Activated CD4-positive, alpha-beta memory T cell treated with anti-CD3 and anti-CD28 coated beads for 36 hours (primary cell): ENCODE measurements at regions not wholly inside any gene's neighbourhood (a gene's known extent, or its start where the extent isn't known, plus 50 kb on each side); places are given as distances from the start of the nearest gene placed in this dataset.
"Not testable (repeated sequence)": the region's sequence is repeated elsewhere in the genome, so short reads cannot be mapped to it uniquely, and the experiment has no call there.

Experiments used
- CTCF ChIA-PET: fragments of 350-600 bp; sonication (Branson Sonifier 250); formaldehyde crosslinking; loops from one replicate; lab custom pipeline; 2021; ENCODE audit warnings: antibody characterized with exemption, inconsistent platforms; lab: Charles Lee
- POLR2A ChIA-PET: fragments of 350-600 bp; sonication (Branson Sonifier 250); formaldehyde crosslinking; loops from one replicate; lab custom pipeline; 2021; ENCODE audit warnings: antibody characterized with exemption; lab: Charles Lee
- DNase-seq: peaks from one replicate; pipeline ENCODE4 v3.0.0-alpha.2; 2020
- H3K27ac Mint-ChIP-seq: one replicate; pipeline ENCODE4 v1.8.0; 2021; ENCODE audit warnings: mixed read lengths
- H3K27me3 Mint-ChIP-seq: one replicate; pipeline ENCODE4 v1.8.0; 2021; ENCODE audit warnings: mixed read lengths
- H3K36me3 Mint-ChIP-seq: one replicate; pipeline ENCODE4 v1.8.0; 2021; ENCODE audit warnings: mixed read lengths
- H3K4me1 Mint-ChIP-seq: one replicate; pipeline ENCODE4 v1.8.0; 2021; ENCODE audit warnings: low read depth, mixed read lengths
- H3K4me3 Mint-ChIP-seq: one replicate; pipeline ENCODE4 v1.8.0; 2021; ENCODE audit warnings: mild to moderate bottlenecking, mixed read lengths
- H3K9me3 Mint-ChIP-seq: one replicate; pipeline ENCODE4 v1.8.0; 2021; ENCODE audit warnings: mixed read lengths
- intact Hi-C: fragments of 100-400 bp; cut with micrococcal nuclease; formaldehyde crosslinking; loops from one replicate; pipeline ENCODE4 v1.15.1; 2023

DNA sequence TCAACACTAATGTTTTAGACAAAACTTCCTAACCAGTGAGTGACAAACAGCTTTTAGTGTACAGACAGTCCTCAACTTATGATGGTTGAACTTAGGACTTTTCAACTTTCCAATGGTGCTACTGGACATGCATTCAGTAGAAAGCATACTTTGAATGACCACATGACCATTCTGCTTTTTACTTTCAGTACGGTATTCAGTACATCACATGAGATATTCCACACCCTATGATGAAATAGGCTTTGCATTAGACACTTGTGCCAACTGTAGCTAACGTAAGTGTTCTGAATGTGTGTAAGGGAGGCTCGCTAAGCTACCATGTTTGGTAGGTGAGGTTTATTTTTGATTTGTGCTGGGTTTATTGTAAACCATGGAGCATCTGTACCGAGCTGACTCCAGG, 113.7 kb downstream of the WNT7A start:
- CTCF ChIA-PET = no interaction called here
- H3K9me3 Mint-ChIP-seq = peaks cover 10% of the 10 kb centered on the region
- POLR2A ChIA-PET = no interaction called here
- H3K27me3 Mint-ChIP-seq = no peaks in the 10 kb centered on the region
- no peak overlapping the region for H3K4me3 Mint-ChIP-seq
- intact Hi-C loops = no loop called here
- H3K27ac Mint-ChIP-seq = no peak overlapping the region
- no peak for DNase-seq
- no peaks in the 10 kb centered on the region for H3K4me1 Mint-ChIP-seq
- no peaks in the 10 kb centered on the region for H3K36me3 Mint-ChIP-seq

- DNase-seq = no peak
- Mint-ChIP-seq H3K27me3 (peaks cover 4% of the 10 kb centered on the region), H3K4me1 (no peaks in the 10 kb centered on the region), H3K27ac (no peak overlapping the region), H3K9me3 (peaks cover 10% of the 10 kb centered on the region), H3K4me3 (no peak overlapping the region), H3K36me3 (no peaks in the 10 kb centered on the region)
- intact Hi-C loops = no loop called here
- ChIA-PET POLR2A (no interaction called here), CTCF (interaction anchor here (0.6 kb wide), 2 partner anchors 43 to 74 kb away, joined by 3 read pairs; no protein-coding TSS in a partner anchor)
Measured at GRCh38 chr3:13764161-13764560, 115.7 kb downstream of the WNT7A start.

DNA sequence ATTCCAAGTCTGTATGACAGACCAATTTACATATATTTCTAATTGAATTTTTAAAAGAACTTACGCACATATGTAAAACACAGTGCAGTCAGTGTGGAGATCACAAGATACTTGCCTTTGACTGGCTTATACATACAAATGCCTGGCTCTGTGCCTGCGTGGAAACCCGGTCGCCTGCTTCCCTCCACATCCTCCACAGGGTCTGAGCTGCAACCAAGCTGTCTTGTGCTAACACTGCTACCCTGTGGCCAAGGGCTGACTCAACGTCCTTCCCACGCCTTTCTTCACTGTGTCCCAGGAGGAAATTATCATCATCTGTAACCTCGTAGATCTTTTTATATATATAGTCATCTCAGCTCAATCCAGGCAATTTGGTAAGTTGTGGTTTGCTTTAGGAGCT, 117.0 kb downstream of the WNT7A start:
- POLR2A ChIA-PET = no interaction called here
- CTCF ChIA-PET = no interaction called here
- Mint-ChIP-seq H3K9me3 (peaks cover 10% of the 10 kb centered on the region), H3K4me1 (no peaks in the 10 kb centered on the region), H3K36me3 (no peaks in the 10 kb centered on the region), H3K4me3 (no peak overlapping the region), H3K27ac (no peak overlapping the region), H3K27me3 (peaks cover 9% of the 10 kb centered on the region)
- intact Hi-C loops = no loop called here
- no peak for DNase-seq

- intact Hi-C loops = no loop called here
- Mint-ChIP-seq H3K4me1 (no peaks in the 10 kb centered on the region), H3K4me3 (no peak overlapping the region), H3K36me3 (no peaks in the 10 kb centered on the region), H3K27me3 (peaks cover 6% of the 10 kb centered on the region), H3K9me3 (peaks cover 12% of the 10 kb centered on the region), H3K27ac (no peak overlapping the region)
- POLR2A ChIA-PET = no interaction called here
- CTCF ChIA-PET = no interaction called here
- no peak for DNase-seq
Measured at GRCh38 chr3:13750731-13751130, 129.1 kb downstream of the WNT7A start.

GRCh38 chr3:13750215-13750614, 129.7 kb downstream of the WNT7A start:
- ChIA-PET CTCF (no interaction called here), POLR2A (no interaction called here)
- intact Hi-C loops = no loop called here
- H3K36me3 Mint-ChIP-seq = no peaks in the 10 kb centered on the region
- H3K9me3 Mint-ChIP-seq = peaks cover 8% of the 10 kb centered on the region
- no peaks in the 10 kb centered on the region for H3K4me1 Mint-ChIP-seq
- peaks cover 6% of the 10 kb centered on the region for H3K27me3 Mint-ChIP-seq
- no peak overlapping the region for H3K4me3 Mint-ChIP-seq
- H3K27ac Mint-ChIP-seq = no peak overlapping the region
- no peak for DNase-seq

- Mint-ChIP-seq H3K9me3 (no peaks in the 10 kb centered on the region), H3K27me3 (peaks cover 7% of the 10 kb centered on the region)
Measured at GRCh38 chr3:13749063-13749764, 130.7 kb downstream of the WNT7A start.

DNA sequence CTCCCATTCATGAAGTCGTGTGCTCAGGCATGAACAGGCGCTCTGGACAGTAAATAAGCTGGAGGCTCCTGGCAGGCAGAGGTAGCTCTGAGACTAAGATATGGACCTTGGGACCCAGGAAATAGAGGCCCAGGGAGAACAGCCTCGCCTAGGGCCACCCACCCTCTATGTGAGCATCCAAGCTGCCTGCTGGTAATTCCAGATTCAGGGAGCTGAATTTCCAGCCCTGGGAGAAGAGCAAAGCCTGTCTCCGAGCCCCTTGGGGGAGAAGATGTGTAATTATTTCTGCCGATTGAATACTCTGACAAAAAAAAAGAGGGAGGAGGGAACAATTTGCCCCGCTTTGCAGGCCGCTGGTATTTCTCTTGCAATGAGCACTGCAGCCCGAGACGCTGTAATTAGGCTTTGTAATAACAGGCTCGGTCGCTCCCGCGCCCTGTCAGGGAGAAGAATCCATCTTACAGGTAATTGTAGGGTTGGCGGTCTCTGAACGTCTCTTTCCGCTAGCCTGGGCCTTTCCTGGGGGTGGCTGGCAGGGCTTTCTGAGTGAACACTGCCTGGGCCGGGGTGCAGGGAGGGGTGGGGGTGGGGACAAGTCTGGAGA, 131.5 kb downstream of the WNT7A start:
- no peaks in the 10 kb centered on the region for H3K9me3 Mint-ChIP-seq
- CTCF ChIA-PET = no interaction called here
- POLR2A ChIA-PET = no interaction called here
- intact Hi-C loops = no loop called here
- no peak for DNase-seq
- no peaks in the 10 kb centered on the region for H3K4me1 Mint-ChIP-seq
- no peak overlapping the region for H3K27ac Mint-ChIP-seq
- no peak overlapping the region for H3K4me3 Mint-ChIP-seq
- H3K36me3 Mint-ChIP-seq = no peaks in the 10 kb centered on the region
- peaks cover 12% of the 10 kb centered on the region for H3K27me3 Mint-ChIP-seq

More at GRCh38 chr3:13749063-13749764, 130.7 kb downstream of the WNT7A start:
- intact Hi-C loops = no loop called here
- H3K27ac Mint-ChIP-seq = no peak overlapping the region
- H3K36me3 Mint-ChIP-seq = no peaks in the 10 kb centered on the region
- H3K4me3 Mint-ChIP-seq = no peak overlapping the region
- no peak for DNase-seq
- POLR2A ChIA-PET = no interaction called here
- no peaks in the 10 kb centered on the region for H3K4me1 Mint-ChIP-seq
- CTCF ChIA-PET = no interaction called here

DNA sequence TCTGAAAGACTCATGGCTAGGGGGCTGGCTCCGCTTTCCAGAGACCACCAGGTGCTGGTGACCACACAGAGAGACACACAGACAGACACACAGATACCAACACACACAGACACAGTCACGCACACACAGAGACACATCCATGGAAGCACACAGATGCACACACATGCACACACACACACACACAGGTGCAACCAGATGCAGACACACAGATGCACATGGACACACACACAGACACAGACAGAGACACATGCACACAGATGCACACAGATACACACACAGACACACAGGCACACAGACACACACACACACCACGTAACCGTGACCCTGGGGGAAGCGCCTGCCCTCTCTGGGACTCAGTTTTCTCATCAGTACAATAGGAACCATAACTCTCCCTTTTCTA, 132.2 kb downstream of the WNT7A start:
- Mint-ChIP-seq H3K4me1 (no peaks in the 10 kb centered on the region), H3K4me3 (no peak overlapping the region), H3K36me3 (no peaks in the 10 kb centered on the region), H3K9me3 (no peaks in the 10 kb centered on the region), H3K27me3 (peaks cover 15% of the 10 kb centered on the region), H3K27ac (no peak overlapping the region)
- intact Hi-C loops = no loop called here
- ChIA-PET CTCF (no interaction called here), POLR2A (no interaction called here)
- DNase-seq = no peak

GRCh38 chr3:13746385-13746784, 133.5 kb downstream of the WNT7A start:
- H3K27ac Mint-ChIP-seq = no peak overlapping the region
- H3K4me3 Mint-ChIP-seq = no peak overlapping the region
- intact Hi-C loops = no loop called here
- H3K9me3 Mint-ChIP-seq = peaks cover 3% of the 10 kb centered on the region
- no peaks in the 10 kb centered on the region for H3K36me3 Mint-ChIP-seq
- DNase-seq = no peak
- H3K4me1 Mint-ChIP-seq = no peaks in the 10 kb centered on the region
- CTCF ChIA-PET = no interaction called here
- POLR2A ChIA-PET = no interaction called here
- H3K27me3 Mint-ChIP-seq = peaks cover 21% of the 10 kb centered on the region

GRCh38 chr3:13745636-13746035, 134.2 kb downstream of the WNT7A start:
- Mint-ChIP-seq H3K36me3 (no peaks in the 10 kb centered on the region), H3K27me3 (peaks cover 28% of the 10 kb centered on the region), H3K27ac (no peak overlapping the region), H3K4me1 (no peaks in the 10 kb centered on the region), H3K4me3 (no peak overlapping the region), H3K9me3 (peaks cover 3% of the 10 kb centered on the region)
- CTCF ChIA-PET = no interaction called here
- DNase-seq = no peak
- POLR2A ChIA-PET = no interaction called here
- intact Hi-C loops = no loop called here

GRCh38 chr3:13740795-13741194, 139.1 kb downstream of the WNT7A start:
- no peak overlapping the region for H3K27ac Mint-ChIP-seq
- H3K4me3 Mint-ChIP-seq = no peak overlapping the region
- no peaks in the 10 kb centered on the region for H3K4me1 Mint-ChIP-seq
- H3K36me3 Mint-ChIP-seq = peaks cover 3% of the 10 kb centered on the region
- CTCF ChIA-PET = interaction anchor here (0.7 to 1.0 kb wide), 2 partner anchors 83 to 140 kb away, joined by 3 read pairs; no protein-coding TSS in a partner anchor
- DNase-seq = no peak
- POLR2A ChIA-PET = no interaction called here
- peaks cover 13% of the 10 kb centered on the region for H3K9me3 Mint-ChIP-seq
- intact Hi-C loops = no loop called here
- H3K27me3 Mint-ChIP-seq = peaks cover 34% of the 10 kb centered on the region

- CTCF ChIA-PET = interaction anchor here (1.4 kb wide), 1 partner anchor 86 kb away, joined by 3 read pairs; no protein-coding TSS in a partner anchor
Measured at GRCh38 chr3:13733726-13734125, 146.1 kb downstream of the WNT7A start.

GRCh38 chr3:13728487-13728886, 151.4 kb downstream of the WNT7A start:
- peaks cover 29% of the 10 kb centered on the region for H3K27me3 Mint-ChIP-seq
- H3K36me3 Mint-ChIP-seq = no peaks in the 10 kb centered on the region
- no peaks in the 10 kb centered on the region for H3K4me1 Mint-ChIP-seq
- H3K4me3 Mint-ChIP-seq = no peak overlapping the region
- no peak for DNase-seq
- H3K9me3 Mint-ChIP-seq = peaks cover 5% of the 10 kb centered on the region
- CTCF ChIA-PET = no interaction called here
- no peak overlapping the region for H3K27ac Mint-ChIP-seq
- POLR2A ChIA-PET = no interaction called here
- intact Hi-C loops = no loop called here

More at GRCh38 chr3:13733726-13734125, 146.1 kb downstream of the WNT7A start:
- intact Hi-C loops, H3K27ac Mint-ChIP-seq, H3K4me3 Mint-ChIP-seq, H3K4me1 Mint-ChIP-seq, H3K36me3 Mint-ChIP-seq, DNase-seq, POLR2A ChIA-PET: not testable (repeated sequence)
- Mint-ChIP-seq H3K27me3 (peaks cover 49% of the 10 kb centered on the region), H3K9me3 (peaks cover 20% of the 10 kb centered on the region)
